SK-N-SH (cell line): ENCODE measurements at regions not wholly inside any gene's neighbourhood (a gene's known extent, or its start where the extent isn't known, plus 50 kb on each side); places are given as distances from the start of the nearest gene placed in this dataset.

Experiments
- CTCF ChIA-PET: fragments of 300-600, 350-600 bp; formaldehyde crosslinking; extraction: SDS; loops from one replicate; lab custom pipeline; 2021; lab: Yijun Ruan, JAX
- POLR2A ChIA-PET: fragments of 350-600 bp; sonication (Branson Sonifier 250); formaldehyde crosslinking; extraction: SDS; loops from one replicate; lab custom pipeline; 2020; ENCODE audit warnings: antibody characterized with exemption, inconsistent platforms; lab: Yijun Ruan, JAX
- DNase-seq: peaks from one replicate; pipeline ENCODE4 v3.0.0; 2012
- H2AFZ ChIP-seq: fragments of 200-600 bp; sonication (generic); 2 replicates; pipeline ENCODE4 v1.8.1; 2016; ENCODE audit warnings: antibody characterized with exemption, mild to moderate bottlenecking, low read depth
- H3F3A ChIP-seq: fragments of 200-600 bp; sonication (generic); replicated peaks from 2 replicates; pipeline ENCODE3; 2016; ENCODE audit warnings: antibody characterized with exemption, mild to moderate bottlenecking; ENCODE audit not compliant: insufficient read depth
- H3K27ac ChIP-seq, 2 experiments: fragments of 200-500 bp in 1 of 2; fragments of 200-600 bp in 1 of 2; sonication (Bioruptor generic) in 1 of 2; sonication (generic), shearing (Covaris generic) in 1 of 2; 2 replicates each; pipeline versions ENCODE4 v1.5.1 to v1.6.1; 2014 to 2016; ENCODE audit warnings: low read depth in 2 of 2, inconsistent platforms in 1 of 2, low read length in 1 of 2, mild to moderate bottlenecking in 1 of 2, mixed read lengths in 1 of 2
- H3K27me3 ChIP-seq: fragments of 200-600 bp; sonication (generic), shearing (Covaris generic); 2 replicates; pipeline ENCODE4 v1.6.1; 2016; ENCODE audit warnings: mixed run types; ENCODE audit not compliant: insufficient read depth
- H3K36me3 ChIP-seq, 2 experiments: fragments of 200-500 bp in 1 of 2; fragments of 200-600 bp in 1 of 2; sonication (Bioruptor generic) in 1 of 2; sonication (generic) in 1 of 2; replicated peaks in 1 of 2; 2 replicates each; pipeline versions ENCODE3 to v1.5.1; 2014 to 2016; ENCODE audit warnings: low read length in 1 of 2, mild to moderate bottlenecking in 1 of 2; ENCODE audit not compliant: insufficient read depth in 2 of 2, control insufficient read depth in 1 of 2
- H3K4me1 ChIP-seq, 2 experiments: fragments of 200-500 bp in 1 of 2; fragments of 200-600 bp in 1 of 2; sonication (Bioruptor generic) in 1 of 2; sonication (generic), shearing (Covaris generic) in 1 of 2; 2 replicates each; pipeline versions ENCODE4 v1.5.1 to v1.6.1; 2014 to 2016; ENCODE audit warnings: low read depth in 1 of 2, low read length in 1 of 2, mixed run types in 1 of 2; ENCODE audit not compliant: insufficient read depth in 2 of 2, control insufficient read depth in 1 of 2
- H3K4me2 ChIP-seq: fragments of 200-600 bp; sonication (generic), shearing (Covaris generic); 2 replicates; pipeline ENCODE4 v1.6.1; 2017; ENCODE audit warnings: mixed run types
- H3K4me3 ChIP-seq, 2 experiments: fragments of 200-500 bp in 1 of 2; fragments of 200-600 bp in 1 of 2; sonication (Bioruptor generic) in 1 of 2; sonication (generic), shearing (Covaris generic) in 1 of 2; 2 replicates each; pipeline versions ENCODE4 v1.5.1 to v1.8.1; 2014 to 2016; ENCODE audit warnings: low read depth in 2 of 2, inconsistent platforms in 1 of 2, low read length in 1 of 2, mild to moderate bottlenecking in 1 of 2, mixed read lengths in 1 of 2, moderate library complexity in 1 of 2
- H3K79me2 ChIP-seq: fragments of 200-600 bp; sonication (generic); 2 replicates; pipeline ENCODE4 v1.8.1; 2017; ENCODE audit warnings: mild to moderate bottlenecking; ENCODE audit not compliant: insufficient read depth
- H3K9ac ChIP-seq: fragments of 200-600 bp; sonication (generic); 2 replicates; pipeline ENCODE4 v1.6.1; 2017; ENCODE audit warnings: mixed run types
- H3K9me2 ChIP-seq: fragments of 200-600 bp; sonication (generic); 2 replicates; pipeline ENCODE4 v1.6.1; 2017; ENCODE audit warnings: mixed run types
- H3K9me3 ChIP-seq: fragments of 200-600 bp; sonication (generic); 2 replicates; pipeline ENCODE4 v1.6.1; 2017; ENCODE audit warnings: mixed run types, mild to moderate bottlenecking, moderate library complexity
- H4K20me1 ChIP-seq: fragments of 200-600 bp; sonication (generic); 2 replicates; pipeline ENCODE4 v1.6.1; 2017; ENCODE audit warnings: mild to moderate bottlenecking, mixed run types; ENCODE audit not compliant: insufficient read depth
- CHD2 ChIP-seq: fragments of 150-350 bp; IDR thresholded peaks from 2 replicates; pipeline ENCODE4 v1.6.1; 2018; ENCODE audit warnings: low read length; ENCODE audit not compliant: partially characterized antibody
- ELF1 ChIP-seq: IDR thresholded peaks from 2 replicates; pipeline ENCODE4 v1.4.0; 2012
- EZH2phosphoT487 ChIP-seq: fragments of 200-600 bp; sonication (generic); IDR thresholded peaks from 2 replicates; pipeline ENCODE4 v1.6.1; 2017; ENCODE audit warnings: low read depth, mixed run types, mild to moderate bottlenecking, antibody characterized with exemption, moderate library complexity, borderline replicate concordance
- FOSL2 ChIP-seq: IDR thresholded peaks from 2 replicates; pipeline ENCODE4 v1.4.0; 2012; ENCODE audit warnings: low read depth, mild to moderate bottlenecking, moderate library complexity, borderline replicate concordance
- FOXJ3 ChIP-seq: sonication (generic); formaldehyde crosslinking; IDR thresholded peaks from 2 replicates; pipeline ENCODE4 v1.5.1; 2020; ENCODE audit warnings: mild to moderate bottlenecking, missing genetic modification reagents
- FOXM1 ChIP-seq: IDR thresholded peaks from 2 replicates; pipeline ENCODE4 v1.4.0; 2012; ENCODE audit warnings: low read depth, mild to moderate bottlenecking
- IRF3 ChIP-seq: fragments of 150-350 bp; IDR thresholded peaks from 2 replicates; pipeline ENCODE4 v1.6.1; 2016; ENCODE audit warnings: mild to moderate bottlenecking, low read depth, low read length
- MAX ChIP-seq: IDR thresholded peaks from 2 replicates; pipeline ENCODE4 v1.4.0; 2012; ENCODE audit warnings: low read depth
- NFIC ChIP-seq: IDR thresholded peaks from 2 replicates; pipeline ENCODE4 v1.4.0; 2012; ENCODE audit warnings: borderline replicate concordance
- PBX3 ChIP-seq: IDR thresholded peaks from 2 replicates; pipeline ENCODE4; 2012
- POLR2AphosphoS5 ChIP-seq: IDR thresholded peaks from 2 replicates; pipeline ENCODE4 v1.6.1; 2012; ENCODE audit warnings: low read depth, low read length
- RCOR1 ChIP-seq: fragments of 150-350 bp; IDR thresholded peaks from 2 replicates; pipeline ENCODE4 v1.6.1; 2017; ENCODE audit warnings: antibody characterized with exemption, low read length
- SMC3 ChIP-seq: IDR thresholded peaks from 2 replicates; pipeline ENCODE4 v1.6.1; 2012; ENCODE audit warnings: low read depth, low read length, improper control_type of control experiment
- TCF12 ChIP-seq: IDR thresholded peaks from 2 replicates; pipeline ENCODE4 v1.4.0; 2012
- TEAD4 ChIP-seq: IDR thresholded peaks from 2 replicates; pipeline ENCODE4 v1.4.0; 2012; ENCODE audit warnings: mild to moderate bottlenecking, borderline replicate concordance; ENCODE audit not compliant: insufficient read depth
- YY1 ChIP-seq: IDR thresholded peaks from 2 replicates; pipeline ENCODE4 v1.4.0; 2012; ENCODE audit warnings: low read depth, mild to moderate bottlenecking
- ZBTB33 ChIP-seq: IDR thresholded peaks from 2 replicates; pipeline ENCODE4 v1.4.0; 2012; ENCODE audit warnings: low read depth, borderline replicate concordance
- WGBS: methylation state at CpG from one replicate; pipeline ENCODE4 v1.1.6; 2017; ENCODE audit warnings: low lambda C conversion rate; 5-methylcytosine and 5-hydroxymethylcytosine counted together

GRCh38 chr3:23700616-23701015 lies 105.1 kb upstream of the UBE2E1 start:
- Histone ChIP-seq H3K27ac (no peak overlapping the region), H3K4me2 (no peak overlapping the region), H3K9ac (no peak overlapping the region), H4K20me1 (no peaks in the 10 kb centered on the region), H3K9me3 (no peaks in the 10 kb centered on the region), H3K4me3 (no peak overlapping the region), H3K27me3 (no peaks in the 10 kb centered on the region), H3K4me1 (no peaks in the 10 kb centered on the region; a peak in 1 of 4 replicates), H2AFZ (no peak overlapping the region), H3K36me3 (no peaks in the 10 kb centered on the region), H3K79me2 (no peaks in the 10 kb centered on the region), H3K9me2 (no peaks in the 10 kb centered on the region), H3F3A (no peaks in the 10 kb centered on the region)
- POLR2A ChIA-PET: no interaction called here
- CTCF ChIA-PET: no interaction called here
- TF ChIP-seq FOXM1: no peak
- no peak for TF ChIP-seq YY1
- TF ChIP-seq PBX3: no peak
- TF ChIP-seq EZH2phosphoT487: no peak
- no peak for TF ChIP-seq SMC3
- no peak for TF ChIP-seq TCF12
- no peak for TF ChIP-seq MAX
- no peak for TF ChIP-seq NFIC
- TF ChIP-seq ZBTB33: no peak
- no peak for TF ChIP-seq FOXJ3 (CRISPR knock-in tag)
- TF ChIP-seq TEAD4: no peak
- no peak for TF ChIP-seq RCOR1
- TF ChIP-seq ELF1: no peak
- TF ChIP-seq IRF3: no peak
- no peak for TF ChIP-seq POLR2AphosphoS5
- no peak for TF ChIP-seq CHD2
- no peak for TF ChIP-seq FOSL2
- 90% methylated on average over 4 of the region's 4 CpGs for WGBS
- DNase-seq: no peak
